Hepatocyte (in vitro differentiated cells): ENCODE measurements at regions not wholly inside any gene's neighbourhood (a gene's known extent, or its start where the extent isn't known, plus 50 kb on each side); places are given as distances from the start of the nearest gene placed in this dataset.

Source experiments
- EZH2 ChIP-seq: fragments of 200-600 bp; sonication (generic); IDR thresholded peaks from 2 replicates; pipeline ENCODE4 v1.6.1; 2016; ENCODE audit warnings: antibody characterized with exemption, mild to moderate bottlenecking, borderline replicate concordance
- EZH2phosphoT487 ChIP-seq: fragments of 200-600 bp; sonication (generic); IDR thresholded peaks from one replicate; pipeline ENCODE4 v1.6.1; 2018; ENCODE audit warnings: antibody characterized with exemption, mild to moderate bottlenecking, low read depth, moderate library complexity; ENCODE audit not compliant: unreplicated experiment, severe bottlenecking
- TF ChIP-seq, protein P1 (sequence below): fragments of 200-600 bp; sonication (generic); IDR thresholded peaks from 2 replicates; pipeline ENCODE4 v1.5.1; 2016; ENCODE audit warnings: antibody characterized with exemption, mild to moderate bottlenecking; ENCODE audit not compliant: poor library complexity

DNA sequence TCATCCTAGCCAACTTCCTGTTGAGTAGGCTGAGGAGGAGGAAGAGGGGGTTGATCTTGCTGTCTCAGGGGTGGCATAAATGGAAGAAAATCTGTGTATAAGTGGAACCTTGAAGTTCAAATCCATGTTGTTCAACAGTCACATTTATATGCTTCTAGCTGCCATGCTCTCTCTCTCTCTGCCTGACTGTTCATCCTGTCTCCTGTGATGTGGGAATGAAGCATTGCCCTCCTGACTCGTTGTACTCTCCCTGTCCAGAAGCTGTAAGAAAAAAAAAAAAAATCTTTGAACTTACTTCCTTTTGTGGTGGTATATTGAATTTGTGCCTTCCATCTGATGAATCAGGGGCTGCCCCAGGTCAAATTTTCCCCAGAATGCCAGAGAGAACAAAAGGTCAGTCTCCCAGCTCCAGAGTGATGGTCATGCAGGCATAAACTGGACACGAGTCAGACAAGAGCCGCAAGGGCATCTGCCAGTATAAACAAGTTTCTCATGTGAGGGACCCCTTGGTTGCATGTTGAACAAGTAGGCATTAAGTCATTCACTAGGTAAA is 257.0 kb downstream of the IDS start:
- TF ChIP-seq, protein P1, sequence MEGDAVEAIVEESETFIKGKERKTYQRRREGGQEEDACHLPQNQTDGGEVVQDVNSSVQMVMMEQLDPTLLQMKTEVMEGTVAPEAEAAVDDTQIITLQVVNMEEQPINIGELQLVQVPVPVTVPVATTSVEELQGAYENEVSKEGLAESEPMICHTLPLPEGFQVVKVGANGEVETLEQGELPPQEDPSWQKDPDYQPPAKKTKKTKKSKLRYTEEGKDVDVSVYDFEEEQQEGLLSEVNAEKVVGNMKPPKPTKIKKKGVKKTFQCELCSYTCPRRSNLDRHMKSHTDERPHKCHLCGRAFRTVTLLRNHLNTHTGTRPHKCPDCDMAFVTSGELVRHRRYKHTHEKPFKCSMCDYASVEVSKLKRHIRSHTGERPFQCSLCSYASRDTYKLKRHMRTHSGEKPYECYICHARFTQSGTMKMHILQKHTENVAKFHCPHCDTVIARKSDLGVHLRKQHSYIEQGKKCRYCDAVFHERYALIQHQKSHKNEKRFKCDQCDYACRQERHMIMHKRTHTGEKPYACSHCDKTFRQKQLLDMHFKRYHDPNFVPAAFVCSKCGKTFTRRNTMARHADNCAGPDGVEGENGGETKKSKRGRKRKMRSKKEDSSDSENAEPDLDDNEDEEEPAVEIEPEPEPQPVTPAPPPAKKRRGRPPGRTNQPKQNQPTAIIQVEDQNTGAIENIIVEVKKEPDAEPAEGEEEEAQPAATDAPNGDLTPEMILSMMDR, result no peak
- TF ChIP-seq EZH2, result no peak
- no peak for TF ChIP-seq EZH2phosphoT487
